ENCODE measurements at regions not wholly inside any gene's neighbourhood (a gene's known extent, or its start where the extent isn't known, plus 50 kb on each side); places are given as distances from the start of the nearest gene placed in this dataset.

GRCh38 chr16:5416013-5416412 is 318.4 kb upstream of the EEF2KMT start:
- DNase-seq = no peak

GRCh38 chr16:5415123-5415522 is 317.5 kb upstream of the EEF2KMT start:
- no peak for DNase-seq

- no peak for DNase-seq
Observed at GRCh38 chr16:5412731-5413130, 315.1 kb upstream of the EEF2KMT start.

GRCh38 chr16:5398203-5398602 is 300.6 kb upstream of the EEF2KMT start:
- no peak for DNase-seq

GRCh38 chr16:5396880-5397279 is 299.3 kb upstream of the EEF2KMT start:
- DNase-seq = no peak

- no peak for DNase-seq
Observed at GRCh38 chr16:5393070-5393469, 295.5 kb upstream of the EEF2KMT start.

GRCh38 chr16:5386989-5387388 is 289.4 kb upstream of the EEF2KMT start:
- DNase-seq = no peak

- no peak for DNase-seq
Observed at GRCh38 chr16:5385811-5386210, 288.2 kb upstream of the EEF2KMT start.

- DNase-seq = no peak
Observed at GRCh38 chr16:5385115-5385514, 287.5 kb upstream of the EEF2KMT start.

- no peak for DNase-seq
Observed at GRCh38 chr16:5383737-5384136, 286.1 kb upstream of the EEF2KMT start.

- DNase-seq = no peak
Observed at GRCh38 chr16:5382484-5382883, 284.9 kb upstream of the EEF2KMT start.

- DNase-seq = no peak
Observed at GRCh38 chr16:5381481-5381880, 283.9 kb upstream of the EEF2KMT start.

DNA sequence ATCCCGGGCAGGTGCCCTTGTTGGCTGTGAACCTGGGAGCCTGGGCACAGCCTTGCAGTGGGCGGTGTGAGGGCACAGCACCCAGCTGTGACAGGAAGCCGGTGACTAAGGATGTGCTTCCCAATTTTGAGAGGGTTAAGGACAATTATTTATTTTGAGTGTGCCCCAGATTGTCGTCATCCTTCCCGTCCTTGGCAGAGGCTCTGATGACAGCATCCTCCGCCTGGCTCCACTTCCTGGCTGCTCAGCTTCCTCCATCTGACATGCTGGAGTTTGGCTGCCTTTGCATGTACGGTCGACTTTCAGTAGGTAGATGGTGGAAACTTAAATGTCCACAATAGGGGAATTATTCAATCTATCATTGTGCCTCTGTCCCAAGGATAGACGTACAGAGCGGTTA is 282.4 kb upstream of the EEF2KMT start:
- no peak for DNase-seq

DNA sequence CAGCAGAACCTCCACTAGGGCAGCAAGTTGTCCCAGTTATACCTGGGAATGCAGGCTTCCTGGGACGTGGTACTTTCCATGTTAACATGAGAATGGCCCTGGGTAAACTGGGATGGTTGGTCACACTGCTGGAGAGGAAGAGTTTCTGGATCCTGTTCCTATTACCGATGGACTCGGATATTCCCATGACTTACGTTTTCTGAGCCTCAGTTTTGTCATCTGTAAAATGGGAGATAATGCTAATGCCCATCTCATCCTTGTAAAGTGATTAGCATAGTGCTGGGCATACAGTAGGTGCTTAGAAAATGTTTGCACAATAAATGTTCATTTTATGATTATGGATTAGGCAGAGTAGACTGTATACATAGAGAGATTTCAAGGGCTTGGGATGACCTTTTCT is 280.9 kb upstream of the EEF2KMT start:
- DNase-seq = no peak

- no peak for DNase-seq
Observed at GRCh38 chr16:5377280-5377898, 279.8 kb upstream of the EEF2KMT start.

DNA sequence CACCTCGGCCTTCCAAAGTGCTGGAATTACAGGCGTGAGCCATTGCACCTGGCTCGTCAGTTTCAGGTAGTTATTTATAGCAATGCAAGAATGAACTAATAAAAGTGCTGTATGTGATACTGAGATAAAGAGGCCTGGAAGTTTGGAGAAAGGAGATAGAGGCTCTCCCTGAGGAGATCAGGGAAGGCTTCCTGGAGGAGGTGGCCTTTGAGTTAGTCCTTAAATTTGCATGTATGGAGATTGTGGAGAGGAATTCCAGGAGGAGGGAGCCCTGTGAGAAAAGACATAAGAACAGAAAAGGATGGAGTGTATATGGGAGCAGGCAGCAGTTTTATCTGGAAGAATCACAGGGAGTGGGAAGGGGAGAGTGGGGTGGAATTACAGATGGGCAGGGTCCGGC is 276.6 kb upstream of the EEF2KMT start:
- no peak for DNase-seq

GRCh38 chr16:5367951-5368350 is 270.4 kb upstream of the EEF2KMT start:
- DNase-seq = no peak

DNA sequence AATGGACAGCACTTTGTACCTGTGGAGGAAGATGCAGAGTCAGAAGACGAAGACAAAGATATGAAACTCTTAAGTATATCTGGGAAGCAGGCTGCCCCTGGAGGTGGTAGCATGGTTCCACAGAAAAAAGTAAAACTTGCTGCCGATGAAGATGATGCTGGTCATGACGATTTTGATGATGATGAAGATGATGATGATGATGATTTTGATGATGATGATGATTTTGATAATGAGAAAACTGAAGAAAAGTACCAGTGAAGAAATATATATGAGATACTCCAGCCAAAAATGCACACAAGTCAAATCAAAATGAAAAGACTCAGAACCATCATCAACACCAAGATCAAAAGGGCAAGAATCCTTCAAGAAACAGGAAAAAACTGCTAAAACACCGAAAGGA is 268.5 kb upstream of the EEF2KMT start:
- no peak for DNase-seq

DNA sequence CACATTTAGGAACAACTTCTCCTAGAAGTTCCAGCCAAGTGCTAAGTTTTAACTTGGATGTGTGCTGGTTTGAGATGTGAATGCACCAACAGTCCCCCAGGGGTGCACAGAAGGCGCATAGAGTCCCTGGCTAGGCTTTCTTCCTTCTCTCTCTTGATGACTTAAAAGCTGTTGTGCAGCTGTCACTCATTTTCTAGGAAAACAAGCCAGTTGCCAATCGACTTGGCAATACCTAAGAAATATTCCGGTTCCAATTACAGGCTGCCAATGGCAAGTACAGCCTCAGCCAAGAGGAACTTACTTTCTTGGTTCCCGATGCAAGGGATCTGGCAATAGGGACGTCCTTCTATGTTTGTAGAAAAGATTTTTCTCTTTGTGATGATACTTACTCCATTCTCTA is 266.6 kb upstream of the EEF2KMT start:
- DNase-seq = no peak

- DNase-seq = no peak
Observed at GRCh38 chr16:5361322-5361721, 263.7 kb upstream of the EEF2KMT start.

GRCh38 chr16:5354645-5355044 is 257.1 kb upstream of the EEF2KMT start:
- DNase-seq = no peak

DNA sequence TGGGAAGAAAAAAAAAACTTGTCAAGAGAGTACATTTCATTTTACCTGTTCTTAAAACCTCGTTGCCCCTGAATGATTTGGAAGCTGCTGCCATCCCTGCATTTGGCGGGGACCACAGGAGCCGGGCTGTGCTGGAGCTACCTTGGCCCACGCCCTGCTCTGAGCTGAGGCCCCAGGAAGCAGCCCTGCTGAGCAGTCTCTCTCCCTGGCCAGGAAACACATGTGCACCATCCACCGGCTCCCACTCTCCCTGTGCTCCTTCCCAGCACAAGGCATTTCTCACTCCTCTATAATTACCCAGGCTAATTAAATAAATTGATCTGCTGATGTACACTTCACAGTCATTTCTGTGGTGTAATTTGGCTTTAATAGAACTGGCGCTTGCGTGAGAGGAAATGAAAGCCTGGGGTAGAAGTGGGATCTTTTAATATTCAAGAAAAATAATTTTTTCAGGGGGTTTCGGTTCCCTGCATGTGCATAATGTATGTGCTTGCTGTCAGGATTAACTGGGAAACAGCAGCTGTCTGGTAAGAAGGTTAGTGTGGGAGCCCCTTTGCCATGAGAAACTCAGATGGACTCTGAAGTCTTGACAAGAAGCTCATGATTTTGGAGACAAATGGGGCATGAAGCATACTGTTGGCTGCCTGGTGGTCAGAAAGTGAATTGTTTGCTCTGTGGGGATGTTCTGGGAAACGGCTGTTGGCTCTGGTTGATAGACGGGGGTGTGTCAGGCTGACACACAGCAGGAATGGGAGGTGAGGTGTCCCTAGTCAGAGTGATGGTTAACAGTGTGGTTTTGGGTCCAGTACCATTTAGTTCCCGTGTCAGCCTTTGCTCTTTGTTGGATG is 252.3 kb upstream of the EEF2KMT start:
- DNase-seq = no peak

DNA sequence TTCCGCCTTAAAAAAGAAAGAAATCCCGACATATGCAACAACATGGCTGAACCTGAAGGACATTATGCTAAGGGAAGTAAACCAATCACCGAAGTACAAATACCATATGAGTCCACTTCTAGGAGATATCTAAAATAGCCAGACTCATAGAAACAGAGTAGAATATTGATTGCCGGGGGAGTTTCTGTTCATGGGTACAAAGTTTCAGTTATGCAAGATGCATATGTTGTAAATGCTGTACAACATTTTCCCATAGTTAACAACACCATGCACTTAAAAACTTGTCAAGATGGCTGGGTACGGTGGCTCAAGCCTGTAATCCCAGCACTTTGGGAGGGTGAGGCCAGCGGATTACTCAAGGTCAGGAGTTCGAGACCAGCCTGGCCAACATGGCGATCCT is 251.5 kb upstream of the EEF2KMT start:
- no peak for DNase-seq

GRCh38 chr16:5347561-5347960 is 250.0 kb upstream of the EEF2KMT start:
- no peak for DNase-seq

Measured in C1 segment of cervical spinal cord (tissue), 14 donors.